ENCODE measurements at regions not wholly inside any gene's neighbourhood (a gene's known extent, or its start where the extent isn't known, plus 50 kb on each side); places are given as distances from the start of the nearest gene placed in this dataset.
"Not testable (repeated sequence)": the region's sequence is repeated elsewhere in the genome, so short reads cannot be mapped to it uniquely, and the experiment has no call there.

DNA sequence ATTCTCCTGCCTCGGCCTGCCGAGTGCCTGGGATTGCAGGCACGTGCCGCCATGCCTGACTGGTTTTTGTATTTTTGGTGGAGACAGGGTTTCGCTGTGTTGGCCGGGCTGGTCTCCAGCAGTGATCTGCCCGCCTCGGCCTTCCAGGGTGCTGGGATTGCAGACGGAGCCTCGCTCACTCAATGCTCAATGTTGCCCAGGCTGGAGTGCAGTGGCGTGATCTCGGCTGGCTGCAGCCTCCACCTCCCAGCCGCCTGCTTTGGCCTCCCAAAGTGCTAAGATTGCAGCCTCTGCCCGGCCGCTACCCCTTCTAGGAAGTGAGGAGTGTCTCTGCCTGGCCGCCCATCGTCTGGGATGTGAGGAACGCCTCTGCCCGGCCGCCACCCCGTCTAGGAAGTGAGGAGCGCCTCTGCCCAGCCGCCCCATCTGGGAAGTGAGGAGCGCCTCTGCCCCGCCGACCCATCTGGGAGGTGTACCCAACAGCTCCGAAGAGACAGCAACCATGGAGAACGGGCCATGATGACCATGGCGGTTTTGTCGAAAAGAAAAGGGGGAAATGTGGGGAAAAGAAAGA is 153.7 kb downstream of the C3orf38 start:
- TF ChIP-seq, protein P1, sequence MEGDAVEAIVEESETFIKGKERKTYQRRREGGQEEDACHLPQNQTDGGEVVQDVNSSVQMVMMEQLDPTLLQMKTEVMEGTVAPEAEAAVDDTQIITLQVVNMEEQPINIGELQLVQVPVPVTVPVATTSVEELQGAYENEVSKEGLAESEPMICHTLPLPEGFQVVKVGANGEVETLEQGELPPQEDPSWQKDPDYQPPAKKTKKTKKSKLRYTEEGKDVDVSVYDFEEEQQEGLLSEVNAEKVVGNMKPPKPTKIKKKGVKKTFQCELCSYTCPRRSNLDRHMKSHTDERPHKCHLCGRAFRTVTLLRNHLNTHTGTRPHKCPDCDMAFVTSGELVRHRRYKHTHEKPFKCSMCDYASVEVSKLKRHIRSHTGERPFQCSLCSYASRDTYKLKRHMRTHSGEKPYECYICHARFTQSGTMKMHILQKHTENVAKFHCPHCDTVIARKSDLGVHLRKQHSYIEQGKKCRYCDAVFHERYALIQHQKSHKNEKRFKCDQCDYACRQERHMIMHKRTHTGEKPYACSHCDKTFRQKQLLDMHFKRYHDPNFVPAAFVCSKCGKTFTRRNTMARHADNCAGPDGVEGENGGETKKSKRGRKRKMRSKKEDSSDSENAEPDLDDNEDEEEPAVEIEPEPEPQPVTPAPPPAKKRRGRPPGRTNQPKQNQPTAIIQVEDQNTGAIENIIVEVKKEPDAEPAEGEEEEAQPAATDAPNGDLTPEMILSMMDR (IDR thresholded peaks at IDR 0.05) = not testable (repeated sequence)
- TF ChIP-seq POLR2A (IDR thresholded peaks at IDR 0.05) = not testable (repeated sequence)

Data from upper lobe of left lung (tissue), 4 donors.